ENCODE measurements at regions not wholly inside any gene's neighbourhood (a gene's known extent, or its start where the extent isn't known, plus 50 kb on each side); places are given as distances from the start of the nearest gene placed in this dataset.
"Not testable (repeated sequence)": the region's sequence is repeated elsewhere in the genome, so short reads cannot be mapped to it uniquely, and the experiment has no call there.

GRCh38 chr2:18940184-18940583, 350.8 kb upstream of the NT5C1B start:
- Histone ChIP-seq H3K36me3 (no peaks in the 10 kb centered on the region), H3K27me3 (no peaks in the 10 kb centered on the region), H3K9me3 (no peaks in the 10 kb centered on the region), H3K4me1 (no peaks in the 10 kb centered on the region), H3K4me3 (ENCODE audit: low read depth, low read length) (no peak overlapping the region)
- DNase-seq: no peak
- TF ChIP-seq CTCF (IDR thresholded peaks at IDR 0.05; ENCODE audit: low read depth, low read length): no peak

- not testable (repeated sequence) for H3K4me3 ChIP-seq (ENCODE audit: low read depth, low read length); H3K9me3 ChIP-seq; H3K36me3 ChIP-seq; H3K4me1 ChIP-seq; H3K27me3 ChIP-seq; DNase-seq
Measured at GRCh38 chr2:18939740-18940139, 350.4 kb upstream of the NT5C1B start.

GRCh38 chr2:18934886-18935285, 345.5 kb upstream of the NT5C1B start:
- no peaks in the 10 kb centered on the region for H3K4me1 ChIP-seq
- TF ChIP-seq CTCF (IDR thresholded peaks at IDR 0.05; ENCODE audit: low read depth, low read length): no peak
- no peaks in the 10 kb centered on the region for H3K36me3 ChIP-seq
- H3K4me3 ChIP-seq (ENCODE audit: low read depth, low read length): no peak overlapping the region
- H3K9me3 ChIP-seq: no peaks in the 10 kb centered on the region
- no peaks in the 10 kb centered on the region; the same call in 1 of the 2 replicates for H3K27me3 ChIP-seq
- DNase-seq: no peak

GRCh38 chr2:18932853-18933252, 343.5 kb upstream of the NT5C1B start:
- TF ChIP-seq CTCF (IDR thresholded peaks at IDR 0.05; ENCODE audit: low read depth, low read length): no peak
- Histone ChIP-seq H3K4me3 (ENCODE audit: low read depth, low read length) (no peak overlapping the region), H3K4me1 (no peaks in the 10 kb centered on the region), H3K27me3 (no peaks in the 10 kb centered on the region; the same call in 1 of the 2 replicates), H3K36me3 (no peaks in the 10 kb centered on the region), H3K9me3 (no peaks in the 10 kb centered on the region)
- DNase-seq: no peak

- Histone ChIP-seq H3K9me3 (no peaks in the 10 kb centered on the region), H3K4me1 (no peaks in the 10 kb centered on the region), H3K36me3 (no peaks in the 10 kb centered on the region), H3K4me3 (ENCODE audit: low read depth, low read length) (no peak overlapping the region), H3K27me3 (no peaks in the 10 kb centered on the region; the same call in 1 of the 2 replicates)
- DNase-seq: no peak
- TF ChIP-seq CTCF (IDR thresholded peaks at IDR 0.05; ENCODE audit: low read depth, low read length): no peak
Measured at GRCh38 chr2:18930971-18931370, 341.6 kb upstream of the NT5C1B start.

GRCh38 chr2:18927525-18928232, 338.3 kb upstream of the NT5C1B start:
- no peak for TF ChIP-seq CTCF (IDR thresholded peaks at IDR 0.05; ENCODE audit: low read depth, low read length)
- Histone ChIP-seq H3K4me1 (no peaks in the 10 kb centered on the region), H3K9me3 (no peaks in the 10 kb centered on the region), H3K36me3 (no peaks in the 10 kb centered on the region), H3K4me3 (ENCODE audit: low read depth, low read length) (no peak overlapping the region), H3K27me3 (no peaks in the 10 kb centered on the region; the same call in 1 of the 2 replicates)
- no peak for DNase-seq

Measured in BE2C (cell line).